Prostate gland (tissue), 2 donors: ENCODE measurements at regions not wholly inside any gene's neighbourhood (a gene's known extent, or its start where the extent isn't known, plus 50 kb on each side); places are given as distances from the start of the nearest gene placed in this dataset.

Experiments
- POLR2A ChIP-seq: fragments of 450-650 bp; IDR thresholded peaks from one replicate; pipeline ENCODE4 v1.6.1; 2016; ENCODE audit warnings: antibody characterized with exemption, mild to moderate bottlenecking
- TF ChIP-seq, protein P1 (sequence below), 4 experiments: fragments of 200-600 bp in 2 of 4; fragments of 450-650 bp in 2 of 4; sonication (generic) in 2 of 4; IDR thresholded peaks; 1 replicate in 3 of 4; 2 replicates in 1 of 4; pipeline ENCODE4 v1.5.1; 2016 to 2019; ENCODE audit warnings: antibody characterized with exemption in 4 of 4, mild to moderate bottlenecking in 2 of 4, moderate library complexity in 2 of 4

DNA sequence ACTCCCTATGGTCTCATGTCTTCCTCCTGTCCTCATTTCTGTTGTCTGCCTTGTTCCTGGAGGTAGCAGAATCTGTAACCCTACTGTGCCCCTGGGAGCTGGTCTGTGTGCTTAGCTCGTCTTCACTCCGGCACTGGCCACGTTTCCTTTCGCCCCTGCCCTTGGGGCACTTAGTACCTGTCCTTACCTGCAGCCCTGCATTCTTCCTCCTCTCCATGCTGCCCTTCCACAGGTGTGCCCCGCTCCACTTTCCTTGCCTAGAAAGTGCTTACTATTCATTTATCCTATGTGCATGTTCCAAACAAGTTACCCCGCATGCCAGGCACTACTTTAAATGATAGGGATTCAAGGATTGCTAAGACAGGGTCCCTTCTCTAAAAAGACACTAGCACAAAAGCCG lies 199.9 kb upstream of the ZMIZ1 start:
- TF ChIP-seq, protein P1, sequence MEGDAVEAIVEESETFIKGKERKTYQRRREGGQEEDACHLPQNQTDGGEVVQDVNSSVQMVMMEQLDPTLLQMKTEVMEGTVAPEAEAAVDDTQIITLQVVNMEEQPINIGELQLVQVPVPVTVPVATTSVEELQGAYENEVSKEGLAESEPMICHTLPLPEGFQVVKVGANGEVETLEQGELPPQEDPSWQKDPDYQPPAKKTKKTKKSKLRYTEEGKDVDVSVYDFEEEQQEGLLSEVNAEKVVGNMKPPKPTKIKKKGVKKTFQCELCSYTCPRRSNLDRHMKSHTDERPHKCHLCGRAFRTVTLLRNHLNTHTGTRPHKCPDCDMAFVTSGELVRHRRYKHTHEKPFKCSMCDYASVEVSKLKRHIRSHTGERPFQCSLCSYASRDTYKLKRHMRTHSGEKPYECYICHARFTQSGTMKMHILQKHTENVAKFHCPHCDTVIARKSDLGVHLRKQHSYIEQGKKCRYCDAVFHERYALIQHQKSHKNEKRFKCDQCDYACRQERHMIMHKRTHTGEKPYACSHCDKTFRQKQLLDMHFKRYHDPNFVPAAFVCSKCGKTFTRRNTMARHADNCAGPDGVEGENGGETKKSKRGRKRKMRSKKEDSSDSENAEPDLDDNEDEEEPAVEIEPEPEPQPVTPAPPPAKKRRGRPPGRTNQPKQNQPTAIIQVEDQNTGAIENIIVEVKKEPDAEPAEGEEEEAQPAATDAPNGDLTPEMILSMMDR (IDR thresholded peaks at IDR 0.05) = no peak
- TF ChIP-seq POLR2A = no peak
